Stimulated activated CD8-positive, alpha-beta memory T cell treated with anti-CD3 and anti-CD28 coated beads, Interleukin-15, amount 100 ng/mL, for 48 hours (primary cell): ENCODE measurements at regions not wholly inside any gene's neighbourhood (a gene's known extent, or its start where the extent isn't known, plus 50 kb on each side); places are given as distances from the start of the nearest gene placed in this dataset.

Experiments
- DNase-seq, 2 donors: peaks; one replicate each; pipeline ENCODE4 v3.0.0-alpha.2; 2020; ENCODE audit warnings: low read depth in 2 of 2

DNA sequence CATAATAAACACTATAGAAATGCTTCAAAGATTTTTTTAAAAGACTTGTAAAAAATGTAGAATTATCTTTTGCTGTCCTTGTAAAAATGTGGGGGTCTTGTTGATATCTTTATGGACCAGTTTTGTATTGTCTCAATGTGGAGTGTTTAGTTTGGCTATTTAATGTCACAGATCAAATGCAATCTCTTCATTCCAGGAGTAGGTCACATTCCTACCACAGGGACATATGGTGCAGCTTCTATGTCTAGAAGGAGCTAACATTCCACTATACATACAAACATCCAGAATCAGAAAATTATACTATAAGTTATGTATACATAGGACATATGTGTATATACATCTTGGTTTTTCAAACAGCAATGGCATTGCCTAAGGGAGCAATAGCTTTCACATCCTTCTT, 345.7 kb downstream of the BMP4 start:
- DNase-seq, result no peak

DNA sequence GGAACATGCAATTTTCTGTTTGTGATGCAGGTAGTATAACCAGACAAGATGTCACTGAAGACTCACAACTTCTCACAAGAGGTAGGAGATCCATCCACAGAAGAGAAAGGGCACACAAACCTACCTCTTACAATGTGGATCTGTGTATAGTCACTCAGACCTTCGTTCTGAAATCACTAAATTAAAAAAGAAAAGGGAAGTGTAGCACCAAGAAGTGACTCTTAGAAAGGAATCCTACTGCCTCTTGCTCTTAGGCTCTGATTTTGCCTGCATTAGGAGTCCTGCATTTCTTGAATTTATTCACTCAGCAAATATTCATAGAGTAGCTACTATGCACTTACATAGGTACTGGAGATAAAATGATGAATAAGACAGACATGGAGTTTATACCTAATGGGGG, 347.6 kb downstream of the BMP4 start:
- DNase-seq, result no peak

DNA sequence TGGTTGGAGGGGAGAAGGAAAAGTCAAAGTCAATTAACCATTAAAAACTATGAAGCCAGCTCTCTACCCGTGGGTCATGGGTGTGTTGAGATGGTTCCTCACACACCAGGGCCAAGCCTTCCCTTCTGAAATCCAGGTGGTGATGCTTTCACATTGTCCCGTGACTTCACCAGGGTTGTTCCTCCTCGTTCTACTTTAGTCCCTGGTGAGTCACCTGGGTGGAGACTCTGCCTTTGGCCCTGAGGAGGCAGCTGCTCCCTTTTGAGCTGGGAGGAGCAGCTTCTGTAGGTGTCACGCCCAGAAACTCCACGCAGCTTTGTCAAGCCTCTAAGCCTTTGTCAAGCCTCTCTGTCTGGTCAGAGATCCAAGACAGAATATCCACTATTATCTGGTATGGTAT, 348.3 kb downstream of the BMP4 start:
- DNase-seq, result no peak

DNA sequence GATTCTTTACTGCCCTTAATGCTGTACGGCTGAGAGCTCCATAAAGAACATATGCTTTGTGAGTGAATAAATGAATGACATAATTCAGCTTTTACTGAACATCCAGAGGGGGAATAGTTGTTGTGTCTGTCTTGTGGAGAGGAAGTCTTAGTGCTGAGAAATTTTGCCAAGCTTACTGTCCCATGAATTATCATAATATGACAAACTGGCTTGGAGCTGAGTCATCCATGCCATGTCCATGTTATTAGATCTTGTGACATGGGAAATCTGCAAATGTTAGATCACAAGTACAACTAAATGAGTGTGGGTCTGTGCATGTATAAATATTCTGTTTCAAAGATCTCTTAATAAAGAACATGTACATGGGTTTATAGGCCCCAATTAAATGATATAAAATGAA, 350.4 kb downstream of the BMP4 start:
- DNase-seq, result no peak

DNA sequence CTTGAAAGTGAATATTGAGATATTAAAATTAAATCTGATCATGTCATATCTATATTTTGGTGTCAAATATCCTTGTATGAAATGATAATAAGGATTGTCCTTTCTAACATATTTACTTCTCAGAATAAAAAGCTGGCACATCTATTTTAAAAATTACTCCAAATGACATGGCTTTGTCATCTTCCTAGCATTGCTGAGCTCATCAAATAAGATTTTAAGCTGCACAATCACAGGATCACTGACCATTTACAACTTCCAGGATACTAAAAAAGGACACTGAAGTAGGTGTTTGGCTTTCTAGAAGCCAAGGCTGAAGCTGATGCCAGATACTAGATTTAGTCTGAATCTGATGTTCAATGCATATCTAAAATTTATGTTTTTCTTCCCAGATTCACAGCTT, 351.1 kb downstream of the BMP4 start:
- DNase-seq, result no peak

DNA sequence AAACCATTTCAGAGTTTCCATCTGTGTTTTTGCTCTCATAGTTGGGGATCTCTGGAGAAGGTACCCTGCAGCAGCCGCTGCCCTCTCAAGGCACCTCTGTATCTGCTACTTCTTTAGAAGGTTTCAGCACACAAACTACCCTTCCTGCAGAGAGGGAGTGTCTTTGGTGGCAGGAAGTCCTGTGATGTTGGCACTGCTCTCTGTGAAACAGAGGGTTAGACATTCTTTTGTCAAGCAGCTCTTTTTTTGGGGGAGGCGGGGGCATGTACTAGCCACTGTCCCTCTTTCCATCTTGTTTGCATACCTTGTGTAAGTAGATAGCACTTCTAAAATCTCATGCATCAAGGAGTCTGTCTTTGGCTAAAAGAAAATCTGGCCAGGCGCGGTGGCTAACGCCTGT, 352.6 kb downstream of the BMP4 start:
- no peak for DNase-seq

DNA sequence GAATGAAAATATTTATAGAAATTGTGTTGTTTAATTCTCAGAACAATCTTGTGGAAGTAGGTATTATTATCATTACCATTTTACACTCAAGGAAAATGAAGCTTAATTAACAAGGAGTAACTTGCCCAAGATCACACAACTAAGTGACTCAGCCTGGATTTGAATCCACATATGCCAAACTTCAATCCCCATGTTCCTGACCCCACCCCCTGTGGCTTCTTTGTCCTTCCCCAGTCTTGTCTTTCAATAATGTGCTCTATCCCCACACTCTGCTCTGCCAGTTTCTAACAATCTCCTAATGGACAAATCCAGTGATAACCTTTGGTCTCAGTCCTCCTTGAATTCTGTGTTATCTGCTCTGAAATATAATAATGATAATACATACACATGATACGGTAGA, 355.2 kb downstream of the BMP4 start:
- DNase-seq, result no peak

DNA sequence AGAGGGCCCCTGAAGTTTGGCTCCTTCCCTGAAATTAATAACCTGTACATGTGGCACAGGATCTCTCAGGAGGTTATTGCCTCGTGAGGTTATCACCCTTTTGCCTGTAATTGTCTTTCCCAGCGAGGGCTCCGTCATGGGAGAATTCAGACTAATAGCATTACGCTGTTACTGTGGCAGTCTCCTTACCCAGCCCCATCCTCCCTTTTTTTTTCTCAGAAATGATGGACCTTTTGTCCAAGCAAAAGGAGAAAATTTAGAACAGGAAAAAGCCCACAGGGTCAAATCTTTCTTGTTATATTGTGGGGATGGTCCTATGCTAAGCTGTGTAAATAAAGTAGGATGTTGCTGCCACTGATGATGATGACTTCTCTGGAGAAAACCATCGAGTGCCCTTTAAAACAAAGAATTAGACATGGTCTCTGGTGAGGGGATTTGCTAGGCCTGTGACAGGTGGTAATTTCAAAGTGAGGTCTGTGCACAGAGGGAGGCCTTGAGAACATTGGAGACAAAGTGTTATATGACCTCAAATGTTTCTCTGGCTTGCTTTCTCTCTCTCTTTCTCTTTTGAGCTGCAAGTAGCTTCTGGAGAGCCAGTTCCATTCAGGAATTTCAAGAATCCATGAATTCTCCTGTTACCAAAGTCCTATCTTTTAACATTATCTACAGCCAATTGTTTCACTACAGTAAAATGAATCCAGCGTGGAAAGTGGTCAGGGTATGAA, 357.2 kb downstream of the BMP4 start:
- DNase-seq, result no peak

DNA sequence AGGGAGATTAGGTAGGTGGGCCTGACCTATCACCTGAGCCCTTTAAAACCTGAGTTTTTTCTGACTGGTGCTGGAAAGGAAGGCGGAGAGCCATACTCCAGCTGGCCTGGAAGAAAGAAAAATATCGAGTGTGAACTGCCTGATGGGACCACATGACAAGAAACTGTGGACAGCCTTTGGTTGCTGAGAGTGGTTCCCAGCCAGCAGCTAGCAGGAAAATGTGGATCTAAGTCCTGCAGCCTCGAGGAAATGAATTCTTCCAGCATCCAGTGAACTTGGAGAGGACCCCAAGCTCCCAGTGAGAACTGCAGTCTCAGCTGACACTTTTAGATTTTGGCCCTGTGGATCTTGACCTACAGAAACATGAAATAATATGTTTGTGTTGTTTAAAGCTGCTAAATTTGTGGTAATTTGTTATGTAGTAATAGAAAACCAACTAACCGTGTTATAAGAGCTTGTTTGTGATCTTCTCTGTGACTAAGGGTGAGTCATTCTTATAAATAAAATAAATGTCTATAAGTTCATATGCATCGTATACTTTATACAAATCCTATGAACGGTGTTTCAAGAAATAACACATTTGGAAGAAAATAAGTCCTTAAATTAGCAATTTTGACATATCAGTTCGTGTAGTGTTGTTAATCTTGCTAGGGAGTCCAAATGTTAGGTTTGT, 359.6 kb downstream of the BMP4 start:
- no peak for DNase-seq

DNA sequence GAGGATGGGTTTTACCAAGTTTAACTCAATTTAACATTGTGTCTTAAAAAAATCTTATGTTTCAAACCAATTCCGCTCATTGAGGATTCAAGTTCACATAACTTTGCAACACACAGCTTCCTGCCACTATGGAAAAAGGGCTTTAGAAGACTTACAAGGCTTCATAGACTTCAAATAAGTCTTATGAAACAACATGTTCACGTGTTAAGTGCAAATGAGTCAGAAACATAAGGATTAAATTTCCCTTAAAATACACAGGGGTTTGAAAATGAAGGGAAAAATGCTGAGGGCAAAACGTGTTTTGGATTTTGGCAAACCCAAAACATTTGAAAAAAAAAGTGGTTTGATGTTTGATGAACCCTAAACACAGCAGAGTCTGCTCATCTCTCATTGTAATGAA, 364.8 kb downstream of the BMP4 start:
- no peak for DNase-seq

DNA sequence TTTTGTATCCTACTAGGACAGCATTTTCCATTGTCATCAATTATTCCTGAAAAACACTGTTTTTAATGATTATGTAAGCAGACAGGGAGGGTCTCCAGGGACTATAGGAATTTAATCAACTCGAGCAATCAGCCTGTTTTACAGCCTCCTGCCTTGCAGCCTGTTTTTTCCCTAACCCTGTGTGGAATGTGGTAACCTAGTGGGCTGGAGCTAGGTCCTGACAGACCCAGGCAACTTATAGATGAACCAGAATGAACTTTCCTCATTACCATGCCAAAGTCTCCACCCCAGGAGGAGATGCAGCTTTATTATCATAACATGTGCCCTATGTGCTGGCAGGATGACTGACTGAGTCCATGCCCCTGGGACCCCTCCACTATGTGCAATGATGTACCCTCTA, 375.1 kb downstream of the BMP4 start:
- DNase-seq, result no peak

DNA sequence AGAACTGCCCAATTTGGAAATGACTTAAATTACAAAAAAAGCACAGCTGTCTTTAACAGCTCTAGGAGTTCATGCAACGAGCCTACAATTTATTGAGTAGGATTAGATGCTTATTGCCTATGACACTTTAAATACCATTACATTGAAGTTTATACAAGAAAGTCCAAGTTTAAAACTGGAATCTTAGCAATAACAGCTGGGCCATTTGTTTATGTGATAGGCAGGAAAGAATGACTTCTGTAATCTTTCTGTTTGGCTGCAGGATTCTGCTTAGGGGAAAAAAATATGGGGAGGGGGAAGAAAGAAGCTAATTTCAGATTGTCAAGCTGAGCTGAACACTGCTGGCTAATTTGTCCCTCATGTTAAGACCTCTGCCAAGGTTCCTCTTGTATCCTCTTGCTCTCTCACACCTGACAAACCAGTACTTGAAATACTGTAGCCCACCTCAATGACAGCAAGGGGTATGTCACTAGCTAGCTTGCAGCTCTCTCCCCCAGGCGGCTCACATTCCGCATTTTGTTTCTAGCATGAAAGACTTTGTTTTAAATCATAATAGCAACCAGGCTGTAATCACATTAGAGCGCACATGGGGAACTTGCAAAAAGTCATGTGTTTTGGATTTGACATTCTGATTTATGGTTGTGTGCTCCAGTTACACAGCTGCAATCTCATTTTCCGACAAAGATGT, 384.8 kb downstream of the BMP4 start:
- no peak for DNase-seq

DNA sequence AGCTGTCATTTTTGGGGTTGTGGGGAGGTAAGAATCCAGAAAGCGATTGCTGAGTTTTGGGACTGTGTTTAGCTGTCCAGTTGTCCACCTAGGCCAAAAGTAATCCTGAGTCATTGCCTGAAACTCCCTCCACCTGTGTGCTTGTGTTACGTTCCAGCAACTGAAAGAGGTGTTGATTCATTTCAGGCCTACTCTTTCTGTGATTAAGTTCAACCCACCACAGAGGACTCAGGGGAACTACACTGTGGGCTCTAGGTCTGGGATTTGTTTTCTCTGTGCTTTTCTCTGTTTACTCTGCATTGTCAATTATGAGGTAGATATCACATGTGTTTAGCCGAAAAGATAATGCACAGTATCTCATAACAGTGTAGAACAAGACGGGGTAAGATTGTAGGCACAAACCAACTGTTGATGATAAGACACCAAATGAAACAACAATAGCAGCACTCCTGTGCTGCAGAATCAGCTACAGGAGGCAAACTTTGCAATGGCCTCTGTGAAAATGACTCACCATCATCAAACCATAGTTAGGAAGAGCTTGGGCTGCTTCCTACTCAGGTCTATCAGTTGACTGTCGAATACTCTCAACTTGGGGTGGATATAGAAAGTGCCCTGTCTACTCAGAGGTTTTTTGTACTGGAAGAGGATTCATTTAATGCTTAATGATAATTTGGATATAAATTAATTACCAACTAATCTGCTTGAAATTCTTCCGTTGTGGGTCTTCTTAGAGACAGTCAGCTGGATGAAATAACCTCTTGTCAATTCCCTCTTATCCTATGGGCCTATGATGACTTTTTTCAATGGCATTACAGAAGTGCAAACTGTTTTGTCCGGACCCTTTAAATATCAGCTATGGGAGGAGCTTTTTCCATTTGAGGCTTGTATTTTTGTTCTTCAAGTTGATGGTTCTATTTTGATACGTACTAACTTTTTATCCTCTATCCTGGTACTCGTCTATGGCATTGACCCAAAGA, 385.9 kb downstream of the BMP4 start:
- no peak for DNase-seq

DNA sequence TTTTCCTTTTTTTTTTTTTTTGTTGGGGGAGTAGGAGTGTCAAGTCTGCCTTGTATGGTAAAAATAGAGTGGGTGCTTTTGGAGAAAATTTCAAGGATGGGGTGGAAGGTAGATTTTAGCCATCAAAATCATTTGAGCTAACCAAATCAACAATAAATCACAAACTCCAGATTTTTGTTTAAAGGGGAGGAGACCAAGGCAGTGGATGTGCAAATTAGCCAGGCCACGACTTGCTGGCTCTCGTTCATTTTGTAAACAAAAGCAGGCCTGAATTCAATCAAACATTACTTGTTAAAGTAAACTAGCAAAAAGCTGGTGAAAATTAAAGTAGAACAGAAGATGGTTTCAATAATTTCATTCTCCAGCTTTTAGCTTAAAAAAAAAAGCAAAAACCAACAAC, 387.2 kb downstream of the BMP4 start:
- no peak for DNase-seq

DNA sequence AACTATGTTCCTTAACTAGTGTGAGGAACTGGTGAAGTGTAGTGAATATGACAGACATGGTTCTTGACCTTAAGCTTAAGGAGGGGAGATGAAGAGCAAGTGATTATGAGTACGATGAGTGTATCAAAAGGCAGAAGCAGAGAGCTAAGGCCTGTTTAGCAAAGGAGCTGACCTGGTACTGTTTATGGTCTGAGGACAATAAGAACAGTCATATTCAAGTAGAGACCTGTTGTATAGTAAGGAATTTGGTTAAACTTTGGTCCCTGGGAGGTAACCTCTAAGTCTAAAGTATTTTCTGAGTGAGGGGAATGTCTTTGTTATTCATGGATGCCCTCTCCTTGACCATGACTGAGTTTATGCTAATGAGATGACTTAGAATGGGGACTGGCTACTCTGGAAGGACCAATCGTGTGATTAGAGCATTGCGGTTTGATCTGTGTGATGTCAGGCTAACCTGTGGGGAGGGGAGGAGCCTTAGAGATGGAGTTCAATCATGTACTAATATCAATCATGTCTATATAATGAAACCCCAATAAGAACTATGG, 389.3 kb downstream of the BMP4 start:
- DNase-seq, result no peak

DNA sequence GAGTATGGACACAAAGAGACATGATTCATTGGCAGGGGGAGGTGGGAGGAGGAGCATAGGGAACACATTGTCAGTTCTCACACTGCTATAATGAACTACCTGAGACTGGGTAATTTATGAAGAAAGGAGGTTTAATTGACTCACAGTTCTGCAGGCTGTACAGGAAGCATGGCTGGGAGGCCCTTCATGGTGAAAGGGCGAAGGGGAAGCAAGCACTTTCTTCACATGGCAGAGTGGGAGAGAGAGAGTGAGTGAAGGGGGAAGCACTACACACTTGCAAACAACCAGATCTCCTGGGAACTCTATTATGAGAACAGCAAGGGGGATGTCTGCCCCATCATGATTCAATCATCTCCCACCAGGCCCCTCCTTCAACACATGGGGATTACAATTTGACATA, 391.8 kb downstream of the BMP4 start:
- no peak for DNase-seq

DNA sequence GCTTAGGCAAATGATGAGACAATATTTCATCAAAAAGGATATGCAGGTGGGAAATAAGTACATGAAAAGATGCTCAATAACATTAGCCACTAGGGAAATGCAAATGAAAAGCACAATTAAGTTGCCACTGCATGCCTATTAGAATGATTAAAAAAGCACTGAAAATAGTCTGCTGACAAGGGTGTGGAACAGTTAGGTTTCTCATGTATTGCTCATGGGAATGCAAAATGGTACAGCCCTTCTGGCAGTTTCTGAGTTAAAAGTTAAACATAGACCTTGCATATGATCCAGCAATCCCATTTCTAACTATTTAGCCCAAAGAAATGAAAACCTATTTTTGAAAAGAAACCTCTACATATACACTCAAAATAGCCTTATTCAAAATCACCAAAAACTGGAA, 393.0 kb downstream of the BMP4 start:
- no peak for DNase-seq

DNA sequence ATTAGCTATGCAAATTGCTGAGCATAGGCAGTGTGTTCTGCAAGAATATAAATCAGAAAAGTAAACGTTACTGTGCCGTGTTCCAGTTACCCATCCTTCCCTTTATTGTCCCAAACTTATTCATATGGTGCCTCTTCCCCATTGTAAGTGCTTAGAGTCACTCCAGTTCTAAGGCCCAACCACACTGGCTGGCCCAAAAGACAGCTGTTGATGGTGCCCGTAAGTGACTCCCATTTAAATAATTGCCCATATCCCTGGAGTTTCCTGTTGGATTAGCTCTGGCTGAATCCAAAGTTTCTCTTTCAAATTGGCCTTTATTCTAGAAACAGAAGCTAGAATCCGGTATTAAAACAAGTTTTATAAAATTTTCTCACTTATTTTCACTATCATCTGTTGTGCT, 400.1 kb upstream of the DDHD1 start:
- no peak for DNase-seq

DNA sequence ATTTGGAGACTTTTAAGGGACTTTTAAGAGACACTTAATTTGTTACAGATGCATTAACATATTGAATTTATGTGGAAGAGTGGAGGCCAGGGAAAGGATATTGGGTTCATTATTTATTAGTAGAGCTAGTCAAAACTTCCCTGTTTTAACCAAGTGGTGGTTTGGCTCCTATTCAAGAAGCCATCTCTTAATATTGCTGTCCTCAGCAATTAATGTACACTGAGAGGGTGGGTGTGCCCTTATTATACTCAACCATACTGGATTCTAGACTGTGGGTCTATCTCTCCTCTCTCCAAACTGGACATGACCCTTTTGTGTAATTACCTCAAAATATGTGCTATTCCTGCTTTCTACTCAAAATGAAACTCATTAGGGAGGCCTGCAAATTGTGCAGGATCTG, 398.7 kb upstream of the DDHD1 start:
- no peak for DNase-seq

DNA sequence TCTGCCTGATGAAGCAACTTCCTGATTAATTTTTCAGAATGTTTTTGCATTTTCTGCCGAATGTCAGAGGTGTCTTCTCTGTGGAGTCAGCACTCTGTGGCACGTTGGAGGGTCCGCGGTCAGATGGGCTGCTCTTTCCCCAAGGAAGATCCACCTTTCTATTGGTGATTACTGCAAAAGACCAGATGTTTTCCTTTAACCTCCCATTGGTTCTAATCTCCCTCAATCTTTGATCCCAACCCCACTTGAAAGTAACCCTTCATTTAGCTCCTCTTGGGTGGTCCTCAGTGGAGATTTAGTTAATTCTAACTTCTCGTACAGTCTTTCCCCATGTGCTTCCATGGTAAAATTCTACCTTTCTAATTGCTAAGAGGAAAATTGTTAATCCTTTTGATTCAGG, 397.7 kb upstream of the DDHD1 start:
- DNase-seq, result no peak

DNA sequence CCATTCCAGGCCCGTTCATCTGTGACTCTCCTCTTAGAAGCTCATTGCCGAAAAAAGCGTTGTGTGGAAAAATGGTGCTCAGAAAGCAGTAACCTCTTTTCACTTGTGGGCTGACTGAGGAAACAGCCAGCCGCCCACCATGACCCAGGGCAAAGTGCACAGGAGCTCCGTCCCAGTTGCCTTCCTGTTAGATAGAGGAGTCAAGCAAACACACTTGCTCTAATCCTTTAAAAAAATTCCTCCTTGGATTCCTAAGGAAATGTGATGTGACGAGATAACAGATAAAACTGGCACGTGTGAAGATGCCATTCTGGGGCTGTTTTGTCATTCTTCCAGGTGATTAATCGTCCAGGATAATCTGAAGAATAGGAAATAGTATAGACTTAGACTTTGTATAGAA, 396.8 kb upstream of the DDHD1 start:
- no peak for DNase-seq

DNA sequence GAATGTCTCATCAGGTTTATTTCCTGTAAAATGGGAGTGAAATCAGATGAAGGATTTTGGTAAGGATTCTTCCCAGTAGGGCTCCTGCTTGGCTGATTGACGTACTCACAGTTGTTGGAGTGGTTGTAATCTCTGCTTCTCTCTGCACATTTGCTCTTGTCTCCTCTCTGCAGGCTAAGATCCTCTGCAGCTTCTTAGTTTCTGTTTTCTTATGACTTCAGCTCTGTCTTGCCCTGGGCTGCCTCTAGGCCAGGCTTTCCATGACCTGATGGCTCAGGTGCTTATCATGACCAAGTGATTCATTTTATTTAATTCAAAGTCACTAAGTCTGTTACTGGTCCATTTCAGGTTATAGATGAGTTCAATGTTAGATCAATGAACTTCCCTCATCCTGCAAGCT, 394.5 kb upstream of the DDHD1 start:
- DNase-seq, result no peak
